AG04449 (cell line): ENCODE measurements at regions not wholly inside any gene's neighbourhood (a gene's known extent, or its start where the extent isn't known, plus 50 kb on each side); places are given as distances from the start of the nearest gene placed in this dataset.

Experiments used
- CTCF ChIA-PET: fragments of 350-600 bp; formaldehyde crosslinking; extraction: SDS; loops from one replicate; lab custom pipeline; 2021; ENCODE audit warnings: antibody characterized with exemption; lab: Yijun Ruan, JAX
- POLR2A ChIA-PET: fragments of 400-600, 350-600 bp; formaldehyde crosslinking; extraction: SDS; loops from one replicate; lab custom pipeline; 2020; ENCODE audit warnings: antibody characterized with exemption, inconsistent platforms; lab: Yijun Ruan, JAX
- DNase-seq: peaks from one replicate; pipeline ENCODE4 v3.0.0-alpha.2; 2010; ENCODE audit warnings: low read depth, low spot score
- H3K4me3 ChIP-seq: 2 replicates; pipeline ENCODE4 v1.5.1; 2011; ENCODE audit warnings: low read depth, mild to moderate bottlenecking, control low read depth, low read length
- TF ChIP-seq, protein P1 (sequence below): IDR thresholded peaks from one replicate; pipeline ENCODE4 v1.5.1; 2011; ENCODE audit warnings: mild to moderate bottlenecking, moderate library complexity, low read length, control low read depth, inconsistent platforms; ENCODE audit not compliant: insufficient read depth; ENCODE audit errors: missing control alignments

DNA sequence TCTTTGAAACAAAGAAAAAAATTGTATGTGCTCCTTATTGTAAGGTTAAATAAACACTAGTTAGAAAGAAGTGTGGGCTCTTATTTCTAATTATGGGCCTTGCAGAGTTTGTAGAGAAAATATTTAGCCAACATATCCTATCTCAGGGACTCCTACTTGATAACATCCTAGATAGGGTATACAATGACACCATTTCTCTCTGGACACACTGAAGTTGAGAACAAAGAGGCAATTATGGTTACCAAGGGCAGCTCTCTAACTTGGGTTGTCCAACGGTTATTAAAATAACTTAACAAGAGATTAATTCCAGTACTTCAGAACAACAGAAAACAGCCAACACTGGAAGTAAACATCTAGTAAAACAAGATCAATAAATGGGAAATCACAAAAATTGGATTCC is 69.0 kb upstream of the ZC3H11B start:
- POLR2A ChIA-PET: no interaction called here
- TF ChIP-seq, protein P1, sequence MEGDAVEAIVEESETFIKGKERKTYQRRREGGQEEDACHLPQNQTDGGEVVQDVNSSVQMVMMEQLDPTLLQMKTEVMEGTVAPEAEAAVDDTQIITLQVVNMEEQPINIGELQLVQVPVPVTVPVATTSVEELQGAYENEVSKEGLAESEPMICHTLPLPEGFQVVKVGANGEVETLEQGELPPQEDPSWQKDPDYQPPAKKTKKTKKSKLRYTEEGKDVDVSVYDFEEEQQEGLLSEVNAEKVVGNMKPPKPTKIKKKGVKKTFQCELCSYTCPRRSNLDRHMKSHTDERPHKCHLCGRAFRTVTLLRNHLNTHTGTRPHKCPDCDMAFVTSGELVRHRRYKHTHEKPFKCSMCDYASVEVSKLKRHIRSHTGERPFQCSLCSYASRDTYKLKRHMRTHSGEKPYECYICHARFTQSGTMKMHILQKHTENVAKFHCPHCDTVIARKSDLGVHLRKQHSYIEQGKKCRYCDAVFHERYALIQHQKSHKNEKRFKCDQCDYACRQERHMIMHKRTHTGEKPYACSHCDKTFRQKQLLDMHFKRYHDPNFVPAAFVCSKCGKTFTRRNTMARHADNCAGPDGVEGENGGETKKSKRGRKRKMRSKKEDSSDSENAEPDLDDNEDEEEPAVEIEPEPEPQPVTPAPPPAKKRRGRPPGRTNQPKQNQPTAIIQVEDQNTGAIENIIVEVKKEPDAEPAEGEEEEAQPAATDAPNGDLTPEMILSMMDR: no peak
- no peak for DNase-seq
- no peak overlapping the region for H3K4me3 ChIP-seq
- CTCF ChIA-PET: interaction anchor here (1.2 kb wide), 1 partner anchor 131 kb away, joined by 3 read pairs; no protein-coding TSS in a partner anchor

DNA sequence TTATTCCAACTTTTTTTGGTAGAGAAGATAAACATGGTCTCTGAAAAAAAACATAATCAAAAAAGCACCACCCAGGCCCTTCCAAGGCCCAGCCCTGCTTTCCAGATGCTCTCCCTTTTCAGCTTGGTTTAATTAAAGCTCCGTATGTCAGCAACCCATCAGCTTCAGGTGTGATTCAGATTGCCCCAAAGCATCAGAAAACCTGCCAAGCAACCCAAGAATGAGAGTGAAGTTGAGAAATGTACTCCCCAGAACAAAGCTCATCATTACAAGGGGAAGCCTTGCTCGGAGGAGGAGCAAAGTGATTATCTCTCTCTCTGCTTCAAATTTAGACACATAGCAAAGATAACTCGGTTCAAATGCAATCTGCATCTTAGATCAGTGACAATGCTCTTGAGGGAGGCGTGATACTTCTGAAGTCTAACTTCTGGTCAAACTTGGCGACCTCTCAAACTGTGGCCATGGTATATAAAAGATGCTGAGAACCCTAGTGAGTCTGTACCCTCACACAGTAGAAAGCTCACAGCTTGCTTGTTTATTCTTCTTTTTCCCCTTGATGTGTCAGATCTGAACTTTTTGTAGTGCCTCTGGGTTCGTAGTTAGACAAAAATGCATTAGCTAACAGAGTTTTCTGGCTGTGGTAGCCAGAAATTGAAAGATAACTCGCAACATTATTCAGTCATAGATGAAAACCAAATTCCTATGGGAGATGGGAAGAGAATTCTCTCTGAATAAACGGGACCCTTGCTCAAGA is 63.3 kb upstream of the ZC3H11B start:
- ChIA-PET POLR2A (no interaction called here), CTCF (interaction anchor here (1.1 kb wide), 1 partner anchor 1346 kb away, joined by 5 read pairs; no protein-coding TSS in a partner anchor)
- H3K4me3 ChIP-seq: no peak overlapping the region
- no peak for DNase-seq
- TF ChIP-seq, protein P1: no peak

GRCh38 chr1:219670426-219671149 is 57.7 kb upstream of the ZC3H11B start:
- POLR2A ChIA-PET: interaction anchor here (0.7 kb wide), 1 partner anchor 341 kb away, joined by 3 read pairs; no protein-coding TSS in a partner anchor
- no peak overlapping the region for H3K4me3 ChIP-seq
- TF ChIP-seq, protein P1: no peak
- no peak for DNase-seq
- CTCF ChIA-PET: interaction anchor here (1.7 to 2.2 kb wide), 2 partner anchors 9 to 10 kb away, joined by 7 to 8 read pairs; no protein-coding TSS in a partner anchor

DNA sequence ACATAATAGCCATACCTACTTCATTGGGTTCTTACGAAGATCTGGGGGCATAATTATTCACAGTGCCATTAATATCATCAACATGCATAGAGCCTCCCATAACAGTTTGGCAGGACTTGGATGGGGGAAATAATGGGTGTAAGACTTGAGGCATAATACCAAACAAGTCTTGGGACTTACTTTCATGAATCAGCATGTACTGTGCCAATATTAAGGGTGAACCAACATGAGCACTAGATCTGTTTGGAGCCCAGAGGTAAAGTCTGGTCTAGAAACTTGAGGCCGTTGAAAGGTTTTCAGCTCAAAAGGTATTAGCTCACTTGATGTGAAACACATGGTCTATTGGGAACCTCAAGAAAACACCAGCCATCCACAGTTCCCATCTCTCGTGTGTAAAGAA is 56.7 kb upstream of the ZC3H11B start:
- DNase-seq: no peak
- ChIA-PET POLR2A (no interaction called here), CTCF (interaction anchor here (2.2 kb wide), 1 partner anchor 9 kb away, joined by 7 read pairs; no protein-coding TSS in a partner anchor)
- TF ChIP-seq, protein P1: no peak
- no peak overlapping the region for H3K4me3 ChIP-seq

- CTCF ChIA-PET: interaction anchor here (1.2 to 2.2 kb wide), 2 partner anchors 8 to 18 kb away, joined by 3 to 7 read pairs; no protein-coding TSS in a partner anchor
- DNase-seq: no peak
- TF ChIP-seq, protein P1: no peak
- no peak overlapping the region for H3K4me3 ChIP-seq
- POLR2A ChIA-PET: no interaction called here
These were observed 56.1 kb upstream of the ZC3H11B start for GRCh38 chr1:219669042-219669441.

- CTCF ChIA-PET: interaction anchor here (1.2 to 2.2 kb wide), 2 partner anchors 8 to 17 kb away, joined by 3 to 7 read pairs; no protein-coding TSS in a partner anchor
- no peak overlapping the region for H3K4me3 ChIP-seq
- TF ChIP-seq, protein P1: no peak
- no peak for DNase-seq
- POLR2A ChIA-PET: no interaction called here
These were observed 55.5 kb upstream of the ZC3H11B start for GRCh38 chr1:219668446-219668845.
